Keratinocyte (primary cell): ENCODE measurements at regions not wholly inside any gene's neighbourhood (a gene's known extent, or its start where the extent isn't known, plus 50 kb on each side); places are given as distances from the start of the nearest gene placed in this dataset.

ENCODE experiments used
- CTCF ChIP-seq, 3 experiments: IDR thresholded peaks in 1 of 3; conservative IDR thresholded peaks in 1 of 3; optimal IDR thresholded peaks in 1 of 3; 2 replicates in 2 of 3; 3 replicates in 1 of 3; pipeline versions ENCODE3 to v1.5.1; 2011; ENCODE audit warnings: low read length in 3 of 3, mild to moderate bottlenecking in 3 of 3, moderate library complexity in 2 of 3, control low read depth in 1 of 3, inconsistent platforms in 1 of 3; ENCODE audit not compliant: insufficient read depth in 2 of 3; ENCODE audit errors: extremely low read depth in 1 of 3
- EZH2 ChIP-seq: IDR thresholded peaks from one replicate; pipeline ENCODE4 v1.6.1; 2012; ENCODE audit warnings: inconsistent platforms, mild to moderate bottlenecking, low read length, moderate library complexity

GRCh38 chr2:219916281-219916680 lies 288.9 kb downstream of the SLC4A3 start:
- no peak for TF ChIP-seq CTCF (optimal IDR thresholded peaks at IDR 0.05 in 1 of 3, IDR thresholded peaks at IDR 0.05 in 1 of 3, conservative IDR thresholded peaks at IDR 0.05 in 1 of 3; ENCODE audit: extremely low read depth in 1 of 3, insufficient read depth in 2 of 3, low read length in 3 of 3)
- no peak for TF ChIP-seq EZH2
